T follicular helper cell (primary cell): ENCODE measurements at regions not wholly inside any gene's neighbourhood (a gene's known extent, or its start where the extent isn't known, plus 50 kb on each side); places are given as distances from the start of the nearest gene placed in this dataset.

Source experiments
- DNase-seq: peaks from one replicate; pipeline ENCODE4 v3.0.0-alpha.2; 2020; ENCODE audit warnings: low read depth

- no peak for DNase-seq
Measured at GRCh38 chr3:72567474-72567873, 280.8 kb downstream of the SHQ1 start.

DNA sequence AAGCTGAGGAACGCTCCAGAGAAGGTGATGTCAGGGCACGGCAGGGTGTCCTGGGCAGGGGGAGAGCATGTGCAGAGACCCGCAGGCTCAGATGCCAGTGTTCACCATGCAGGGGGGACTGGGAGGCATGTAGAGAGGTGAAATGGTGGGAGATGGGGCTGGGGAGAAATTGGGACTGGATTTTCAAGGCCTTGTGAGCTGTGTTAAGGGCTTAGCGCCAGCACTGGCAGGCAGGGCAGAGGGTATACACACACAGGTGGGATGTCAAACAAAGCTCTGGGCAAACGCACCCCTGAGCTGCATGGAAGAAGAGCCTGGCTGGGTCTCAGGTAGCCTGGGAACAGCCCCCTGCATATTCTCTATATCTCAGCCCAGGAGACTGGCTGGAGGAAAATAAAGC is 282.7 kb downstream of the SHQ1 start:
- no peak for DNase-seq

GRCh38 chr3:72563690-72564370 is 284.4 kb downstream of the SHQ1 start:
- no peak for DNase-seq

- DNase-seq = no peak
Measured at GRCh38 chr3:72560846-72561675, 287.2 kb downstream of the SHQ1 start.

- DNase-seq = no peak
Measured at GRCh38 chr3:72559385-72559784, 288.9 kb downstream of the SHQ1 start.

GRCh38 chr3:72558001-72558400 is 290.2 kb downstream of the SHQ1 start:
- DNase-seq = no peak

DNA sequence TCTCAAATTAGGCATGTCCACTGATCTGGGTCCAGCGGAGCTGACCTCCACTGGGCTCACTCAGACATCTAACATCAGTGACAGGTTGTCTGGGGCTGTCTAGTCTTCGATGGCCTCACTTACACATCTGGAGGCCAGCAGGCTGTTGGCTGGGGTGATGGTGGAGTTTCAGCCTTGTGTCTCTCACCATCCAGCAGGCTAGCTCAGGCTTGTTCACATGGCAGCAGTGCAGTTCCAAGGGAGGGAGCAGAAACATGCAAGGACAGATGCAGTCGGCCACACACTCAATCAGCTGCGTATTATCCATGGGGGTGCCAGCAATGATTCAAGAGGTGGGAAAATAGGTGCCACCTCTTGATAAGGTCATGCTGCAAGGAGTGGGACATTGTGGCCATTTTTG is 292.5 kb downstream of the SHQ1 start:
- DNase-seq = no peak

- DNase-seq = no peak
Measured at GRCh38 chr3:72554689-72555088, 293.6 kb downstream of the SHQ1 start.

- DNase-seq = no peak
Measured at GRCh38 chr3:72553298-72553697, 294.9 kb downstream of the SHQ1 start.

DNA sequence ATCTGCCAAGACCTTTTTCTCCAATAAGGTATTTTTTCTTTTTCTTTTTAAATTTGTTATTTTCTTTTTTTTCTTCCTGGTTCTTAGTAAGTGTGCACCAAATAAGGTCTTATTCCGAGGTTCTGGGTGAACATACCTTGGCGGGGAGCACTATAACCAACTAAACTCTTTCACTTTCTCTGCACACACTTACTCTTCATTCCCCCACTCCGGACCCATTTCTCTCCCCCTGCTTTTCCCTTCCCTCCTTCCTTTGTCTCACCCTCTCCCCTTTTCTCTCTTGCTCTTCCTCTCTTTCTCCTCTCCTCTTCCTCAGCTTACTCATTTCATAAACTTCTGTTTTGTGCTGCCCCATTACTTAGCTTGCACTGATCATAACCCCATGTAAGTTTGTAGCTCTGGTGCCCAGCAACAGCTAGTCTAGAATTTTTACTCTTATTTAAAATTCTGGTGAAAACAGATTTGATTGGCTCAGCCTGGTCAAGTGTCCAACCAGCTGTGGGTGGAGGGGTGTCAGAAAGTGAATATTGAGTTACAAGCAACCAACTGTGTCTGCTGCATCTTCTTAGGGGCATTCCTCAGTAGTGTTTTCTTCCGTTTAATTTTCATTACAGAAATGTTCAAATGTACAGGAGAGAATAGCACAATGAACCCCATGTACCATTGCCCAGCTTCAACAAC is 297.5 kb downstream of the SHQ1 start:
- no peak for DNase-seq

GRCh38 chr3:72549761-72550581 is 298.3 kb downstream of the SHQ1 start:
- no peak for DNase-seq

- DNase-seq = no peak
Measured at GRCh38 chr3:72548981-72549380, 299.3 kb downstream of the SHQ1 start.

DNA sequence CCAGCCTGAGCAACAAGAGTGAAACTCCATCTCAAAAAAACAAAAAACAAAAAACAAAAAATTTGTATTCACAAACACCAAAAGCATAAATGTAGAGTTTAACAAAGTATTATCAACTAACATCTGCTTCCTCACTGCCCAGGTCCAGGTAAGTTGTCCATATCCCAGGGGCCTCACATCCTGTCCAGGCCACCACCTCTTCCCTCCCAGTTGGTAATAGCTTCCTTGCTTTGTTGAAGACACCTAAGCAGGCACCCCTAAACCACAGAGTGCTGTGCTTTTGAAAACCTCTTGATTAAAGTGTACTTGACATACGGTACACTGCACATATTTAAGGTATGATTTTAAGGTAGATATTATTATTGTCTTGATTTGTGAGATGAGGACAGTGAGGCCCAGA is 299.8 kb downstream of the SHQ1 start:
- DNase-seq = no peak

- DNase-seq = no peak
Measured at GRCh38 chr3:72547183-72547582, 301.1 kb downstream of the SHQ1 start.

GRCh38 chr3:72544239-72544638 is 304.0 kb downstream of the SHQ1 start:
- DNase-seq = no peak

- DNase-seq = no peak
Measured at GRCh38 chr3:72543246-72543645, 305.0 kb downstream of the SHQ1 start.

- DNase-seq = no peak
Measured at GRCh38 chr3:72542781-72543180, 305.5 kb downstream of the SHQ1 start.

DNA sequence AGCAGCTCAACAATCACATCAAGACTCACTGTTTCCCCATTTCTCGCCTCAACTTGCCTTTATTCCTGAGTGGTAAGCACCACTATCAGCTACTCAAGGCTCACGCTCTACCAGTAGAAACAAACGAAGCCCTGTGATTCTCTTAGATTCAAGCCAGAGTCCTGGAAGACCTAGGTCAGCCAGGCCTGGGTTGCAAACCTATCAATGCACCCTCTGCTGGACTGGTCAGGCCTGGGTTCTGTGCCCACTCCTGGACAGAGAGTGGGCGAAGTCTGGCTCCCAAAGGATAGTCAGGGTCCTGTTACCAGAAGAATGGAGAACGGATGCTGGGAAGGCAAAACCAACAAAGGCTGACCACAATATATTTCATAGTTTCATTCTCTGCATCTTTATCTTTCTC is 308.4 kb downstream of the SHQ1 start:
- no peak for DNase-seq

DNA sequence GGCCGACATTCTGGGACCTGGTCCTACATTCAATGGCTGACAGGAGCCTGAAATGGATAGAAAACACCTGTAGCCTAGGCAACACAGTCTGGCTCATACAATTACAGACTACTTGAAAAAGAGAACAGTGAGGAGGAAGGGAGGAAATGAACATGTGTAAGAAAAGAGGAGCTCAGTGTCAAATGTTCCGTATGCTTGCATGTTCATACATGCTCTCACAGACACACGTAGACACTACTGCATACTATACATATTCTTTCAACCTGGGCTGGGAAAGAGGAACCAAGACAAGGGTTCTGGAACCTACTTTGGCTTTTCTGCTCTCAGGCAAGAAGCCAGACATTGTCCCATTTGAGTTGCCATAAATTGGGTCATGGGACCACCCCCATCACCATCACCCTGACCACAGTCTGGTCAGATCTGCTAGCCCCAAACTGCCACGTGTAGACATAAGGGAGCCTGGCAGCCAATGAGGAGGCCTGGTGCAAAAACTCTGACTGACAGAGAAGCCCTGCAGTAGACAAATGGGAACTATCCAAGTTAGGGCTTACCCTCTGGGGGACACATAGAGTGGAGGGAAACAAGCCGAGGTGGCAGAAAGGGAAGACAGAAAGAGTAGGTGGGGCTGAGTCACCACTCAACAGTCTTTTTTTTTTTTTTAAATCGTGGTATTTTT is 310.0 kb downstream of the SHQ1 start:
- DNase-seq = no peak

DNA sequence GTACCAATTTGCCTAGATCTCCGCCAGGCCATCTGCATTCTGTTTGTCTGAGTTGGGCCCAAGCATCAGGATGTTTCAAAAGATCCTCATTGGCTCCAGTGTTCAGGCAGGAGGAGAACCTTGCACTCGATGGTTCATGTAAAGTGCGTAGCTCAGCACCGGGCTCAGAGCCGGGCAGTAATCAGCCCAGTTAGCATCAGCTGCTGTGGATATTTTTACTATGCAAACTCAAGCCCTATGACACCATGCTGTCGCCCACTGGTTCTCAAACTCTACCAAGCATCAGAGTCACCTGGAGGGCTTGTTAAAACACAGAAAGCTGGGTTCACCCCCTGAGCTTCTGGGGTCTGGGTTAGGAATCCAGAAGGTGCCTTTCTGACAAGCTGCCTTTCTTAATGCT is 310.8 kb downstream of the SHQ1 start:
- DNase-seq = no peak

DNA sequence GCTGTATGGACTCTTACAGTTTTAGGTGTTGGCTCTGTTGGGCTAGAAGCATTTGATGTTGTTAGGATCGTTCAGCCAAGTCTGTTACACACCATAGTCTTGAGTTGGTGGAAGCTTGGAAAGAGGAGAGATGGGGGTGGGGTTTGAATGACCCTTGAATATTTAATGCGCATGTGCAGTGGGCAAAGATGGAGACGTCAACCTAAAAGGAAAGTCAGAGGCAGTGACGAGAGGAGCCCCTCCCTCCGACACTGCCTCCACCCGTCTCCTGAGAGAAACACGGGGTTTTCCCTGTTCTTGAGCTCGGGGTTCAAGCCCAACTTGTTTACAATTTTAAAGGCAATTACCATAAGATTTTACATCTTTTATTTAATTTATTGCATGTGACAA is 311.4 kb downstream of the SHQ1 start:
- no peak for DNase-seq
